ENCODE measurements at regions not wholly inside any gene's neighbourhood (a gene's known extent, or its start where the extent isn't known, plus 50 kb on each side); places are given as distances from the start of the nearest gene placed in this dataset.

DNA sequence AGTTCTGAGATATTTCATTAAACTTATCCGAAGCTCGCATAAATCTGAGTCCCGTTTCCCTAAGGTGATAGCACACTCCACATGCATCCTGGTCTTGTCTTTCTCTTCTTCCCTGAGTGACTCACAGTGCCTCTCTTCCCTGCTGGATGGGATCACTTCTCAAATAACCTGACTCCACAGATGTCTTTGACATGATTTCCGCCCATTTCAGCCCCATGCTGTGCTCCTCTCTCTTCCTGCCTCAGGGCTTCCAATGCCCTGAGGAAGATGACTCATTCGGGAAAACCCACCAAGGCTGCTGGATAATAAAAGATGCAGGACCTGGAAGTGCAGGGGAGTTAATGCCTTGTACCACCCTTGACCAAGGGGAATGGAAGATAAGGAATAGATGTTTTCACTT, 441.7 kb upstream of the SOX11 start:
- H3K27me3 ChIP-seq (ENCODE audit: control insufficient read depth, low read length): no peaks in the 10 kb centered on the region
- no peaks in the 10 kb centered on the region for H4K20me1 ChIP-seq (ENCODE audit: control insufficient read depth, insufficient read depth, low read depth, low read length)
- no peaks in the 10 kb centered on the region for H3K9me3 ChIP-seq (ENCODE audit: control insufficient read depth, insufficient read depth, low read length)
- no peaks in the 10 kb centered on the region for H3K36me3 ChIP-seq (ENCODE audit: control insufficient read depth, low read length)
- H3K4me1 ChIP-seq (ENCODE audit: control insufficient read depth, low read length): no peaks in the 10 kb centered on the region
- TF ChIP-seq EZH2phosphoT487 (IDR thresholded peaks at IDR 0.05; ENCODE audit: borderline replicate concordance, low read length): no peak
- TF ChIP-seq, protein P1, sequence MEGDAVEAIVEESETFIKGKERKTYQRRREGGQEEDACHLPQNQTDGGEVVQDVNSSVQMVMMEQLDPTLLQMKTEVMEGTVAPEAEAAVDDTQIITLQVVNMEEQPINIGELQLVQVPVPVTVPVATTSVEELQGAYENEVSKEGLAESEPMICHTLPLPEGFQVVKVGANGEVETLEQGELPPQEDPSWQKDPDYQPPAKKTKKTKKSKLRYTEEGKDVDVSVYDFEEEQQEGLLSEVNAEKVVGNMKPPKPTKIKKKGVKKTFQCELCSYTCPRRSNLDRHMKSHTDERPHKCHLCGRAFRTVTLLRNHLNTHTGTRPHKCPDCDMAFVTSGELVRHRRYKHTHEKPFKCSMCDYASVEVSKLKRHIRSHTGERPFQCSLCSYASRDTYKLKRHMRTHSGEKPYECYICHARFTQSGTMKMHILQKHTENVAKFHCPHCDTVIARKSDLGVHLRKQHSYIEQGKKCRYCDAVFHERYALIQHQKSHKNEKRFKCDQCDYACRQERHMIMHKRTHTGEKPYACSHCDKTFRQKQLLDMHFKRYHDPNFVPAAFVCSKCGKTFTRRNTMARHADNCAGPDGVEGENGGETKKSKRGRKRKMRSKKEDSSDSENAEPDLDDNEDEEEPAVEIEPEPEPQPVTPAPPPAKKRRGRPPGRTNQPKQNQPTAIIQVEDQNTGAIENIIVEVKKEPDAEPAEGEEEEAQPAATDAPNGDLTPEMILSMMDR (IDR thresholded peaks at IDR 0.05; ENCODE audit: low read depth, low read length, poor library complexity, severe bottlenecking): no peak
- no peaks in the 10 kb centered on the region for H3F3A ChIP-seq (ENCODE audit: control insufficient read depth, insufficient read depth)
- H3K9me2 ChIP-seq (replicated peaks; ENCODE audit: control insufficient read depth, low read length): no peaks in the 10 kb centered on the region
- H3K79me2 ChIP-seq (ENCODE audit: control insufficient read depth, low read length): no peaks in the 10 kb centered on the region
- H3K4me2 ChIP-seq (ENCODE audit: low read length): no peak overlapping the region
- no peak overlapping the region for H3K4me3 ChIP-seq (ENCODE audit: low read length)
- H3K27ac ChIP-seq (ENCODE audit: low read depth, low read length): no peak overlapping the region

DNA sequence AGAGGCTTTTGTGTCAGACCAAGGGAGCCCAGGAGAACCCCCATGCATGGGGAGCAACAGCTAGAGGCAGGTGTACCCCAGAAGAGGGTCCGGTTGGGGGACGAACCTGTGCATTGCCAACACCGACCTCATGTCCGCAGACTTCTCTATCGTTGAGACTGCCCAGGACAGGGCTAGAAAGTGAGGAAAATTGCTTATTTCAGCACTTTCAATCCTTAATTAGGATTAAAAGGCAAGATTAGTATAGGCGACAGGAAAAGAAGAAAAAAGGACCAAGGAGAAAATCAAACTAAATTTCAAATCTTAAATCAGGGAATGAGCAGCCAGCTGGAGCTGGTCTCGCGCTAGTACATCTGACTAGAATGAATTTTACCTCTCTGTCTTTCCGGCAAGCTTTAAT, 438.9 kb upstream of the SOX11 start:
- H3K4me3 ChIP-seq (ENCODE audit: low read length): no peak overlapping the region
- no peaks in the 10 kb centered on the region for H4K20me1 ChIP-seq (ENCODE audit: control insufficient read depth, insufficient read depth, low read depth, low read length)
- H3F3A ChIP-seq (ENCODE audit: control insufficient read depth, insufficient read depth): no peaks in the 10 kb centered on the region
- no peaks in the 10 kb centered on the region for H3K4me1 ChIP-seq (ENCODE audit: control insufficient read depth, low read length)
- no peak overlapping the region for H3K27ac ChIP-seq (ENCODE audit: low read depth, low read length)
- TF ChIP-seq, protein P1 (IDR thresholded peaks at IDR 0.05; ENCODE audit: low read depth, low read length, poor library complexity, severe bottlenecking): no peak
- no peak for TF ChIP-seq EZH2phosphoT487 (IDR thresholded peaks at IDR 0.05; ENCODE audit: borderline replicate concordance, low read length)
- no peaks in the 10 kb centered on the region for H3K36me3 ChIP-seq (ENCODE audit: control insufficient read depth, low read length)
- H3K79me2 ChIP-seq (ENCODE audit: control insufficient read depth, low read length): no peaks in the 10 kb centered on the region
- H3K4me2 ChIP-seq (ENCODE audit: low read length): no peak overlapping the region
- no peaks in the 10 kb centered on the region for H3K27me3 ChIP-seq (ENCODE audit: control insufficient read depth, low read length)
- no peaks in the 10 kb centered on the region for H3K9me2 ChIP-seq (replicated peaks; ENCODE audit: control insufficient read depth, low read length)
- H3K9me3 ChIP-seq (ENCODE audit: control insufficient read depth, insufficient read depth, low read length): no peaks in the 10 kb centered on the region; the same call in 1 of the 2 replicates

DNA sequence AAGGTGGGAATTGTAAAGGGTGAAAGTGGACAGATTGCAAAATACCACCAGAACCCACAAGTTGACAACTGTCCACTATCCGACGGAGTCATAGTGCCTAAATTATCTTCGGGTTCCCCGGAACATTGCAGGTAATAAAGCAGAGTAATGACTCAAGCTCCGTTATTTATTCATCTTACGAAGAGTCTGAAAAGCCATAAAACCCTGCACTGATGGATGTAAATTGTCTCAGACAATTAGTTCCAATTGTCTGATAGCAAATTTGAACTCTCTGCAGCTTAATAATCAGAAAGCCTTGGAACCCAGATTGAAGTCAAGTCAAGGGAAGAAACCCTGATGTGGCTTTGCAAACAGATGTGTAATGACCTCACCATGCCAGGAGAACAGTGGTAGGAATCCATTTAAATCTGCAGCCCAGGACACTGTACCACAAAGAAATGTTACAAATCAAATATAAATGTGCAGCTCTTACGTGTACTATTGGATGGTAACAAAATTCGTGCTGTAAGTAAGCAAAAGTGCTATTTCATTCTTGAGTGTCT, 437.3 kb upstream of the SOX11 start:
- H3K9me2 ChIP-seq (replicated peaks; ENCODE audit: control insufficient read depth, low read length): no peaks in the 10 kb centered on the region
- H3K4me3 ChIP-seq (ENCODE audit: low read length): no peak overlapping the region
- no peak overlapping the region for H3K4me2 ChIP-seq (ENCODE audit: low read length)
- H3K27ac ChIP-seq (ENCODE audit: low read depth, low read length): no peak overlapping the region
- H3F3A ChIP-seq (ENCODE audit: control insufficient read depth, insufficient read depth): no peaks in the 10 kb centered on the region
- TF ChIP-seq EZH2phosphoT487 (IDR thresholded peaks at IDR 0.05; ENCODE audit: borderline replicate concordance, low read length): no peak
- TF ChIP-seq, protein P1 (IDR thresholded peaks at IDR 0.05; ENCODE audit: low read depth, low read length, poor library complexity, severe bottlenecking): no peak
- no peaks in the 10 kb centered on the region for H4K20me1 ChIP-seq (ENCODE audit: control insufficient read depth, insufficient read depth, low read depth, low read length)
- H3K9me3 ChIP-seq (ENCODE audit: control insufficient read depth, insufficient read depth, low read length): no peaks in the 10 kb centered on the region; the same call in 1 of the 2 replicates
- no peaks in the 10 kb centered on the region for H3K27me3 ChIP-seq (ENCODE audit: control insufficient read depth, low read length)
- no peaks in the 10 kb centered on the region for H3K79me2 ChIP-seq (ENCODE audit: control insufficient read depth, low read length)
- no peaks in the 10 kb centered on the region for H3K4me1 ChIP-seq (ENCODE audit: control insufficient read depth, low read length)
- H3K36me3 ChIP-seq (ENCODE audit: control insufficient read depth, low read length): no peaks in the 10 kb centered on the region
